Muscle of leg (tissue), 3 donors: ENCODE measurements at regions not wholly inside any gene's neighbourhood (a gene's known extent, or its start where the extent isn't known, plus 50 kb on each side); places are given as distances from the start of the nearest gene placed in this dataset.
A peak's percentile ranks its signal among the peaks of the same experiment; 100 is the strongest.

Source experiments
- DNase-seq: peaks from one replicate; pipeline ENCODE4 v3.0.0; 2013
- H3K27ac ChIP-seq: one replicate; pipeline ENCODE4 v1.5.1; 2013; ENCODE audit warnings: mild to moderate bottlenecking, low read length, control low read depth
- H3K27me3 ChIP-seq: one replicate; pipeline ENCODE4 v1.6.1; 2013; ENCODE audit warnings: low read length; ENCODE audit not compliant: control insufficient read depth, insufficient read depth
- H3K36me3 ChIP-seq: one replicate; pipeline ENCODE4 v1.6.1; 2013; ENCODE audit warnings: low read length; ENCODE audit not compliant: control insufficient read depth, insufficient read depth
- H3K4me1 ChIP-seq: one replicate; pipeline ENCODE4 v1.6.1; 2013; ENCODE audit warnings: low read length; ENCODE audit not compliant: control insufficient read depth, insufficient read depth
- H3K4me3 ChIP-seq: one replicate; pipeline ENCODE4 v1.5.1; 2013; ENCODE audit warnings: low read length, control low read depth
- H3K9me3 ChIP-seq: replicated peaks from 2 replicates; pipeline ENCODE4 v1.6.1; 2013; ENCODE audit warnings: low read depth, low read length; ENCODE audit not compliant: control insufficient read depth
- WGBS: methylation state at CpG from one replicate; pipeline ENCODE4 v1.1.5; 2013; ENCODE audit warnings: missing lambda C conversion rate; ENCODE audit not compliant: insufficient coverage; 5-methylcytosine and 5-hydroxymethylcytosine counted together

GRCh38 chr6:148086843-148087242, 255.8 kb upstream of the SASH1 start:
- Histone ChIP-seq H3K36me3 (no peaks in the 10 kb centered on the region), H3K27me3 (no peaks in the 10 kb centered on the region), H3K9me3 (peaks cover 3% of the 10 kb centered on the region), H3K4me3 (no peak overlapping the region), H3K27ac (no peak overlapping the region), H3K4me1 (peaks cover 2% of the 10 kb centered on the region)
- WGBS = no CpG with 5 or more reads among the region's 3 CpGs
- no peak for DNase-seq

- H3K36me3 ChIP-seq = no peaks in the 10 kb centered on the region
- H3K4me3 ChIP-seq = no peak overlapping the region
- peaks cover under 1% of the 10 kb centered on the region for H3K4me1 ChIP-seq
- no peaks in the 10 kb centered on the region for H3K27me3 ChIP-seq
- no peak for DNase-seq
- WGBS = no CpG with 5 or more reads among the region's 3 CpGs
- no peak overlapping the region for H3K27ac ChIP-seq
- H3K9me3 ChIP-seq = peaks cover 3% of the 10 kb centered on the region
Measured at GRCh38 chr6:148087659-148088058, 255.0 kb upstream of the SASH1 start.

DNA sequence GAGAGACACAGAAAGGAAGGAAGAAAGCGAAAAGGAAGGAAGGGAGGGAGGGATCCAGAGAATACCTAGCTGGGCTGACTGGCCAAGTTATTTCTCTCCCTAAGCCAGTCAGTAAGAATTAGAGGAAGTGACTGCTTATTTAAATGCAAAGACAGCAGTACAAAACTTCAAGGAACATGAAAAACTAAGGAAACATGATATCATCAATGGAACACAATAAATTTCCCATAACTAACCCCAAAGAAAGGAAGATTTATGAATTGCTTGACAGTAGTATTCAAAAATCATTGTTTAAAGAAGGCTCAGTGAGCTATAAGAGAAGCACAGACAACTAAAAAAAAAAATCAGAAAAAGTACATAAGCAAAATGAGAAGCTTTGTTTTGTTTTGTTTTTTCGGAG, 252.3 kb upstream of the SASH1 start:
- Histone ChIP-seq H3K4me3 (no peak overlapping the region), H3K4me1 (no peaks in the 10 kb centered on the region), H3K27ac (no peak overlapping the region), H3K36me3 (no peaks in the 10 kb centered on the region), H3K9me3 (peaks cover 5% of the 10 kb centered on the region), H3K27me3 (no peaks in the 10 kb centered on the region)
- WGBS = 100% methylated on average over 1 of the region's 2 CpGs
- no peak for DNase-seq

DNA sequence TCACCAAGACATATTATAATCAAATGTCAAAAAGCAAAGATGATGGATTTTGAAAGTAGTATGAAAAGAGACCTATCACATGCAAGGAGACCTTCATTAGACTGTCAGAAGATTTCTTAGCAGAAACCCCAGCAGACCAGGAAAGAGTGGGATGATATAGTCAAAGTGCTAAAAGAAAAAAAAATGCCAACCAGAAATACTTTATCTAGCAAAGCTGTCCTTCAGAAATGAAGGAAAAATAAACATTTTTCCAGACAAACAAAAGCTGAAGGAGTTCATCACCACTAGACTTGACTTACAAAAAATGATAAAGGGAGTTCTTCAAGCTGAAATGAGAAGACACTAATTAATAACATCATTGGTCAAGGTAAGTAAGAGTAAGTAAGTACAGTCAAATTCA, 251.2 kb upstream of the SASH1 start:
- peaks cover 5% of the 10 kb centered on the region for H3K9me3 ChIP-seq
- H3K27me3 ChIP-seq = no peaks in the 10 kb centered on the region
- H3K4me1 ChIP-seq = no peaks in the 10 kb centered on the region
- no peak overlapping the region for H3K27ac ChIP-seq
- H3K4me3 ChIP-seq = no peak overlapping the region
- no peaks in the 10 kb centered on the region for H3K36me3 ChIP-seq
- DNase-seq = no peak

GRCh38 chr6:148103436-148103835, 239.2 kb upstream of the SASH1 start:
- Histone ChIP-seq H3K27ac (no peak overlapping the region), H3K4me1 (no peaks in the 10 kb centered on the region), H3K9me3 (no peaks in the 10 kb centered on the region), H3K4me3 (no peak overlapping the region), H3K27me3 (no peaks in the 10 kb centered on the region), H3K36me3 (no peaks in the 10 kb centered on the region)
- 72% methylated on average over 5 of the region's 8 CpGs for WGBS
- no peak for DNase-seq

DNA sequence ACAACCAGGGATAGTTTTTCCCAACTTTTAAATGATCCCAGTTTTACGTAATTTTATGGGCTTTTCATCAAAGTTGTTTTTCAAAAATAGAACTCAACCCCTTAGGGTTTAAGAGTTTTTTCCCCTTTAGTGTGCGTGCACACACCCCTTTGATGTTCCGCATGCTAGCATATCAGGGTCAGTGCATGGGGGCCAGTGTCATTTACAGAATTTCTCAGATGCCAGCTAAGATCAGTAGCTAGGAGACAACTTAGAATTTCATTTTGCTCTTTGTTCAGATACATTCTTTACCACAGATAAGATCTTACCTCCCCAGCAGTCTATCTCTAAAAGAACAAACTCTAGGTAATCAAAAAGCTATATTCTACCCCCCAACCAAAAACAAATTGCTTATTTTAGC, 238.5 kb upstream of the SASH1 start:
- H3K9me3 ChIP-seq = no peaks in the 10 kb centered on the region
- WGBS = 83% methylated on average over 2 of the region's 3 CpGs
- no peaks in the 10 kb centered on the region for H3K4me1 ChIP-seq
- no peaks in the 10 kb centered on the region for H3K36me3 ChIP-seq
- H3K4me3 ChIP-seq = no peak overlapping the region
- H3K27ac ChIP-seq = no peak overlapping the region
- H3K27me3 ChIP-seq = no peaks in the 10 kb centered on the region
- DNase-seq = no peak

GRCh38 chr6:148105695-148106094, 236.9 kb upstream of the SASH1 start:
- H3K27ac ChIP-seq = no peak overlapping the region
- H3K36me3 ChIP-seq = no peaks in the 10 kb centered on the region
- no CpG with 5 or more reads among the region's 1 CpG for WGBS
- no peak for DNase-seq
- no peaks in the 10 kb centered on the region for H3K9me3 ChIP-seq
- H3K27me3 ChIP-seq = no peaks in the 10 kb centered on the region
- no peaks in the 10 kb centered on the region for H3K4me1 ChIP-seq
- H3K4me3 ChIP-seq = no peak overlapping the region

DNA sequence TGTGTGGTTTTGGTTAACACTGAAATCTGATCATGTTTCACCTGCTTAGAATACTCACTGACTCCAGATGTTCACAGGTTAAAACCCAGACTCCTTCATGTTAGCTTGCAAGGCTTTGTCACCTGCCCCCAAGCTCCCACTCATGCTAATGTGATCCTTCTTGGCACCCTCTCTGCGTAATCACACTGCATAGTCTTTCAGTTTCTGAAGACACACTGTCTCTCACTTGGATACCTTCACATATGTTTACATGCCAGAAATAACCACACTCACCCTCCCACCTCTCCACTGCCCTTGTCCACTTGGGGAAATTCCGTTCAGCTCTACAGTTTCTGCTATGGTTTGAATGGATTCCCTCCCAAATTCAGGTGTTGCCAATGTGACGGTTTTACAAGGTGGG, 234.7 kb upstream of the SASH1 start:
- 62% methylated on average over 2 of the region's 3 CpGs for WGBS
- DNase-seq = no peak
- Histone ChIP-seq H3K27me3 (no peaks in the 10 kb centered on the region), H3K4me3 (no peak overlapping the region), H3K4me1 (no peaks in the 10 kb centered on the region), H3K36me3 (no peaks in the 10 kb centered on the region), H3K27ac (no peak overlapping the region), H3K9me3 (no peaks in the 10 kb centered on the region)

DNA sequence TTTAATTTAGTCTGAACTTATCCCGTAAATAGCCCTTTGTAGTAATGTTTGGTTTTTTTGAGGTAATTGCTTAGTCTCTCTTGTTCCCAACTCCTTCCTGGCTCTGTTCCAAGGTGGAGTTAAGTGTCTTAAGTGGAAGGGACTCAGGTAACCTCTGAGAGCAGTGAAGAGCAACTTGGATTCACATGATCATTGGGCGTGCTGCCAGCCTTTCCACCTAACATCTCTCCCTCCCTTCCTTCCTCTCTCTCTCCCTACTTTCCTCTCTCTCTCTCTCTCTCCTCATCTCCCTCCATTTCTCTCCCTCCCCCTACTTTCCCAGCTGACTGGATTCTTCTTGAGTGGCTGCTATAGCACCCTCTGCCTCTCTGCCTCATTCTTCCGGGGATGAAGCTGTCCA, 232.9 kb upstream of the SASH1 start:
- WGBS = 44% methylated on average over 1 of the region's 3 CpGs
- H3K4me1 ChIP-seq = no peaks in the 10 kb centered on the region
- no peaks in the 10 kb centered on the region for H3K9me3 ChIP-seq
- H3K27ac ChIP-seq = no peak overlapping the region
- DNase-seq = peak; percentile 38
- H3K4me3 ChIP-seq = no peak overlapping the region
- H3K36me3 ChIP-seq = no peaks in the 10 kb centered on the region
- no peaks in the 10 kb centered on the region for H3K27me3 ChIP-seq

DNA sequence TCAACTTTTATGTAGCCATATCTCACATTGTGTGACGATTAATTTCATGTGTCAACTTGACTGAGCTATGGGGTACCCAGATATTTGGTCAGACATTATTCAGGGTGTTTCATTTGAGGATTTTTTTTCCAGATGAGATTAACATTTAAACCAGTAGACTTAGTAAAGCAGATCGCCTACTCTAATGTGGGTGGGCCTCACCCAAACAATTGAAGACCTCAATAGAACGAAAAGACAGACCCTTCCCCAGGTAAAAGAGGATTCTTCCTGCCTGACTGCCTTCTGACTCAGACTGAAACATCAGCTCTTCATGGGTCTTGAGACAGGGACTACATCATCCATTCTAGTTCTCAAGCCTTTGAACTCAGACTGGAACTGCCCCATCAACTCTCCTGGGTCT, 231.7 kb upstream of the SASH1 start:
- WGBS = 71% methylated on average over 1 of the region's 3 CpGs
- no peaks in the 10 kb centered on the region for H3K4me1 ChIP-seq
- DNase-seq = no peak
- H3K36me3 ChIP-seq = no peaks in the 10 kb centered on the region
- no peaks in the 10 kb centered on the region for H3K9me3 ChIP-seq
- no peaks in the 10 kb centered on the region for H3K27me3 ChIP-seq
- H3K27ac ChIP-seq = no peak overlapping the region
- H3K4me3 ChIP-seq = no peak overlapping the region

DNA sequence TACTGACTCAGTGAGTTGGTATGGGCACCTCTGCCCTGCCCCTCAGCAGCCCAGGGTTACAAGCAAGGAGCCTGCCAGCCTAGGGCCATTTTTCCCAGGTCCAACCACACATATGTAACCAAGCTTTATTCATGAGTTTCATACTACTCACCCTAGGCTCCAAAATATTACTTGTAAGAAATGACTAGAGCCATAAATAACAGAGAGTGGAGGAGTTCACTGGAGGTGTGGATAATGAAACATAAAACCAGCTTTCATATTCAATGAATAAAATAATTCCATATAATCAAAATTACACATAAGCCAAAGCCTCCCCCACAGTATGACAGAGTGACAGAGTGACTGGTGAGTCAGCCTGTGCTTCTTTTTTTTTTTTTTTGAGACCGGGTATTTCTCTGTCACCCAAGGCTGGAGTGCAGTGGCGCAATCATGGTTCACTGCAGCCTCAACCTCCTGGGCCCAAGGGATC, 229.8 kb upstream of the SASH1 start:
- H3K27ac ChIP-seq = no peak overlapping the region
- no peaks in the 10 kb centered on the region for H3K27me3 ChIP-seq
- H3K4me1 ChIP-seq = no peaks in the 10 kb centered on the region
- H3K4me3 ChIP-seq = no peak overlapping the region
- H3K36me3 ChIP-seq = no peaks in the 10 kb centered on the region
- no peak for DNase-seq
- 100% methylated on average over 1 of the region's 2 CpGs for WGBS
- H3K9me3 ChIP-seq = no peaks in the 10 kb centered on the region
